SHP77 treated with DMSO at 0.1 percent for 48 hours (cell line): ENCODE measurements at regions not wholly inside any gene's neighbourhood (a gene's known extent, or its start where the extent isn't known, plus 50 kb on each side); places are given as distances from the start of the nearest gene placed in this dataset.

Source experiments
- DNase-seq: peaks from one replicate; lab custom pipeline; 2025; lab: John Stamatoyannopoulos, UW

GRCh38 chr18:69330385-69331005, 70.2 kb upstream of the DOK6 start:
- DNase-seq, result no peak

GRCh38 chr18:69349912-69350597, 50.6 kb upstream of the DOK6 start:
- DNase-seq, result no peak
